ENCODE measurements at regions not wholly inside any gene's neighbourhood (a gene's known extent, or its start where the extent isn't known, plus 50 kb on each side); places are given as distances from the start of the nearest gene placed in this dataset.
"Not testable (repeated sequence)": the region's sequence is repeated elsewhere in the genome, so short reads cannot be mapped to it uniquely, and the experiment has no call there.

DNA sequence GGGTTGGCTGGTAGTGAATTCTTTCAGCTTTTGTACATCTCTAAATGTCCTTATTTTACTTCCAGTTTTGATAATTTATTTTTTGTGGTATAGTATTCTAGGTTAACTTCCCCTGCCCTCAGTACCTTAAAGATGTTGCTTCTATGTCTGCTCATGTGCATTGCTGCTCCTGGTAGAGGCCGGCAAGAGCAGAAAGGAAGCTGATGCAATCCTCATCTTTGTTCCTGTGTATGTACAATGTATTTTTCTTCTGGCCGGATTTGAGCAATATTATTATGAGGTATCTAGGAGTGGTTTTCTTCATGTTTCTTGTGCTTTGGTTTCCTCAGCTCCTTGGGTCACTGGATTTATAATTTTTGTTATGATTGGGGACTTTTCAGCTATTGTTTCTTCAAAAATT lies 308.7 kb downstream of the FAM72C start:
- H3K23ac ChIP-seq (ENCODE audit: insufficient read length); POLR2A ChIA-PET (ENCODE audit: partially characterized antibody); H3K27ac ChIP-seq (ENCODE audit: low read depth, low read length); H3K56ac ChIP-seq (replicated peaks; ENCODE audit: insufficient read length, low read depth, low read length); H3K27me3 ChIP-seq (replicated peaks in 1 of 4; ENCODE audit: control insufficient read depth in 3 of 4, extremely low read depth in 1 of 4, insufficient read depth in 3 of 4, low read length in 3 of 4); H3K14ac ChIP-seq (ENCODE audit: insufficient read length); H2BK15ac ChIP-seq (ENCODE audit: low read length); H3K79me1 ChIP-seq (ENCODE audit: low read depth, low read length); H3K4me2 ChIP-seq (ENCODE audit: insufficient read depth in 1 of 2, low read depth in 2 of 2, low read length in 2 of 2); H2BK12ac ChIP-seq (ENCODE audit: low read depth, low read length); H2AK5ac ChIP-seq (ENCODE audit: low read depth, low read length); FAIRE-seq; H3K23me2 ChIP-seq (ENCODE audit: low read depth, low read length); H4K8ac ChIP-seq (ENCODE audit: extremely low read depth, insufficient read depth, low read length); H3K18ac ChIP-seq (ENCODE audit: extremely low read depth, low read length); H3K4me1 ChIP-seq (replicated peaks in 1 of 4; ENCODE audit: control insufficient read depth in 3 of 4, insufficient read depth in 4 of 4, low read length in 3 of 4); H2BK5ac ChIP-seq (ENCODE audit: low read depth, low read length); H3K4ac ChIP-seq (replicated peaks; ENCODE audit: insufficient read length, low read depth, low read length); H3K9ac ChIP-seq (replicated peaks in 1 of 4; ENCODE audit: extremely low read depth in 1 of 4, low read depth in 3 of 4, low read length in 3 of 4); H2AFZ ChIP-seq (ENCODE audit: low read length); DNase-seq (ENCODE audit: low read depth in 1 of 2, low spot score in 2 of 2); H2BK120ac ChIP-seq (replicated peaks; ENCODE audit: low read depth, low read length); H4K5ac ChIP-seq (ENCODE audit: insufficient read length, low read depth, low read length); H3K36me3 ChIP-seq (ENCODE audit: control insufficient read depth in 2 of 4, insufficient read depth in 4 of 4, low read length in 3 of 4); H2BK20ac ChIP-seq (ENCODE audit: low read length); H4K91ac ChIP-seq (replicated peaks; ENCODE audit: insufficient read length, low read length); CTCF ChIA-PET (ENCODE audit: partially characterized antibody); H4K20me1 ChIP-seq (replicated peaks in 1 of 2; ENCODE audit: control insufficient read depth in 1 of 2, insufficient read depth in 2 of 2, low read length in 2 of 2); H3K79me2 ChIP-seq (ENCODE audit: control insufficient read depth in 1 of 2, insufficient read depth in 2 of 2, low read length in 2 of 2); H3K4me3 ChIP-seq (ENCODE audit: extremely low read depth in 1 of 4, insufficient read depth in 2 of 4, low read depth in 3 of 4, low read length in 4 of 4): not testable (repeated sequence)
- WGBS, 2 experiments (ENCODE audit: extremely low coverage in 1 of 2, insufficient coverage in 1 of 2, insufficient read length in 1 of 2, insufficient replicate concordance in 2 of 2, low coverage in 1 of 2, low lambda C conversion rate in 2 of 2, missing lambda C conversion rate in 1 of 2) = 100% methylated on average over 2 of the region's 2 CpGs; no CpG with 5 or more reads in 1 of the 2 experiments
- peaks cover 0 to 50% of the 10 kb centered on the region in 2 experiments; a peak in 2 of 4 replicates for H3K9me3 ChIP-seq (ENCODE audit: insufficient read depth in 2 of 2, low read depth in 1 of 2, low read length in 1 of 2)
